ENCODE measurements at regions not wholly inside any gene's neighbourhood (a gene's known extent, or its start where the extent isn't known, plus 50 kb on each side); places are given as distances from the start of the nearest gene placed in this dataset.
A peak's percentile ranks its signal among the peaks of the same experiment; 100 is the strongest.

DNA sequence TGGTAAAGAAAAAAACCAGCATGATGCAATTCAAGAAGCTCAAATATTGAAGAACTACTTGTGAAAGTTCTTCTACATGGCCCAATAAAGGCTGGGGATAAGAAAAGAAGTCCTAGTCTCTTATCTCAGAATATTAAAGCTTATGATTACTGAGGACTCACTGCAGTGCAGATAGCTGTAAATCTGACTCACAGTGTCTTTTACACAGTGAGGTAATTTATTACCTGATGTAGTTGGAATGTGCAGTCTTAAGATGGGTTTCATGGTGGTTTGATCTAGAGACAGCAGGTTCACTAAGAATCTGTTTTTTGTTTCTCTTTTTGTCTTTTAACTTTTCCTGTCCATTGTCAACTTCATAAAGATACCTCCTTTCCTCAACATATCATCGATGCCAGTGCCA is 484.0 kb upstream of the MAP2 start:
- H3K9me3 ChIP-seq (replicated peaks) = no peaks in the 10 kb centered on the region
- no peak for DNase-seq
- H3K27ac ChIP-seq = peak overlapping the region; percentile 22; the same call in 1 of the 2 replicates
- H3K4me1 ChIP-seq = peaks cover 11% of the 10 kb centered on the region
- no peaks in the 10 kb centered on the region for H3K36me3 ChIP-seq
- H3K4me3 ChIP-seq = no peak overlapping the region
- no peaks in the 10 kb centered on the region for H3K27me3 ChIP-seq

DNA sequence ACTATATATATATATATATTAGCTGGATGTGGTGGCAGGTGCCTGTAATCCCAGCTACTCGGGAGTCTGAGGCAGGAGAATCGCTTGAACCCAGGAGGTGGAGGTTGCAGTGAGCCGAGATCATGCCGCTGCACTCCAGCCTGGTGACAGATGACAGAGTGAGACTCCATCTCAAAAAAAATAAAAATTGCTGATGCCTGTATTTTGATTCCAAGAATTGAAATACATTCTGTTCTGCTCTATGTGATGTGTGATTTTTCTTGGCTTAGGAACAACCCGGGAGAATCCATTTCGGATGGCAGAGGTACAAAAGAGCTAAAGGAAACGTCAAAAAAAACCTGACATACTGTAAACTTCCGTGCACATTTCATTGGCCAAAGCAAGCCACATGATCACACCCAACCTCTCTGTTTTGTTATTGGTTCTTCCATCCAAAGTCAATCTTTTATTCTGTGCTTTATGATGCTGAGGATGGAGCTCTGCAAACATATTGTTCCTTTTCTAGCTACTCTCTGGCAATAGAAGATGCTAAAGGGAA is 478.1 kb upstream of the MAP2 start:
- H3K36me3 ChIP-seq = no peaks in the 10 kb centered on the region
- no peak overlapping the region for H3K27ac ChIP-seq
- DNase-seq = no peak
- H3K9me3 ChIP-seq (replicated peaks) = no peaks in the 10 kb centered on the region
- no peaks in the 10 kb centered on the region for H3K27me3 ChIP-seq
- H3K4me1 ChIP-seq = no peaks in the 10 kb centered on the region
- no peak overlapping the region for H3K4me3 ChIP-seq

- Histone ChIP-seq H3K27ac (no peak overlapping the region), H3K27me3 (no peaks in the 10 kb centered on the region), H3K4me3 (no peak overlapping the region), H3K4me1 (no peaks in the 10 kb centered on the region), H3K9me3 (replicated peaks) (no peaks in the 10 kb centered on the region), H3K36me3 (no peaks in the 10 kb centered on the region)
- DNase-seq = no peak
Measured at GRCh38 chr2:208948073-208948472, 475.8 kb upstream of the MAP2 start.

- H3K9me3 ChIP-seq (replicated peaks) = 0 out of 2 replicates have a peak, but pooled peaks cover 3% of the 10 kb centered on the region
- H3K27me3 ChIP-seq = no peaks in the 10 kb centered on the region
- no peaks in the 10 kb centered on the region for H3K36me3 ChIP-seq
- no peak overlapping the region for H3K4me3 ChIP-seq
- no peaks in the 10 kb centered on the region for H3K4me1 ChIP-seq
- no peak for DNase-seq
- no peak overlapping the region for H3K27ac ChIP-seq
Measured at GRCh38 chr2:208970070-208970469, 453.8 kb upstream of the MAP2 start.

GRCh38 chr2:208977582-208977981 is 446.3 kb upstream of the MAP2 start:
- peaks cover 2% of the 10 kb centered on the region; the same call in 1 of the 2 replicates for H3K4me1 ChIP-seq
- H3K36me3 ChIP-seq = no peaks in the 10 kb centered on the region
- H3K27ac ChIP-seq = no peak overlapping the region
- no peaks in the 10 kb centered on the region for H3K9me3 ChIP-seq (replicated peaks)
- H3K4me3 ChIP-seq = no peak overlapping the region
- DNase-seq = no peak
- H3K27me3 ChIP-seq = no peaks in the 10 kb centered on the region

GRCh38 chr2:208978946-208979345 is 444.9 kb upstream of the MAP2 start:
- no peak for DNase-seq
- Histone ChIP-seq H3K36me3 (no peaks in the 10 kb centered on the region), H3K9me3 (replicated peaks) (no peaks in the 10 kb centered on the region), H3K4me3 (no peak overlapping the region), H3K27ac (no peak overlapping the region), H3K27me3 (no peaks in the 10 kb centered on the region), H3K4me1 (peaks cover 14% of the 10 kb centered on the region)

GRCh38 chr2:208980321-208980720 is 443.5 kb upstream of the MAP2 start:
- DNase-seq = no peak
- no peak overlapping the region for H3K27ac ChIP-seq

DNA sequence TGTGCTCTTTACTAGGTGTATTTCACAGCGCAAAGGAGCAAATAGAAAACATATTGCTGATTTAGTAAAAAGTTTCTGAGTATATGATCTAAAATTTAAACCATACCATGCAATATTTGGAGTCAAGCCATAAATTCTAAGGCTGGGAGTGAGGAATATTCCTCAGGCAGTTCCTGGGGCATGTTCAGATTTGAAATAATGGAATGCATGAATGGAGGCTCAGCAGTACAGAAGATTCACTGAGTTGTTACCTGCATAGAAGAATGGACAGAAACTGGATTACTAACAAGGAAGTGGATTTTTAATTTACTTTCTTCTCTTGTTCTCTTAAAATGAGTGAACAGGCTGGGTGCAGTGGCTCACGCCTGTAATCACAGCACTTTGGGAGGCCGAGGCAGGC is 441.0 kb upstream of the MAP2 start:
- Histone ChIP-seq H3K9me3 (replicated peaks) (no peaks in the 10 kb centered on the region), H3K27me3 (no peaks in the 10 kb centered on the region), H3K36me3 (no peaks in the 10 kb centered on the region), H3K27ac (peak overlapping the region; percentile 29; the same call in 1 of the 2 replicates), H3K4me1 (peaks cover 20% of the 10 kb centered on the region), H3K4me3 (no peak overlapping the region)
- no peak for DNase-seq

More at GRCh38 chr2:208980321-208980720, 443.5 kb upstream of the MAP2 start:
- Histone ChIP-seq H3K4me1 (peaks cover 20% of the 10 kb centered on the region), H3K36me3 (no peaks in the 10 kb centered on the region), H3K27me3 (no peaks in the 10 kb centered on the region), H3K4me3 (no peak overlapping the region), H3K9me3 (replicated peaks) (no peaks in the 10 kb centered on the region)

GRCh38 chr2:208983486-208983885 is 440.4 kb upstream of the MAP2 start:
- no peak overlapping the region for H3K4me3 ChIP-seq
- peaks cover 20% of the 10 kb centered on the region for H3K4me1 ChIP-seq
- H3K27me3 ChIP-seq = no peaks in the 10 kb centered on the region
- H3K27ac ChIP-seq = peak overlapping the region; percentile 29; the same call in 1 of the 2 replicates
- no peaks in the 10 kb centered on the region for H3K36me3 ChIP-seq
- no peaks in the 10 kb centered on the region for H3K9me3 ChIP-seq (replicated peaks)
- DNase-seq = peak; percentile 49 to 64

DNA sequence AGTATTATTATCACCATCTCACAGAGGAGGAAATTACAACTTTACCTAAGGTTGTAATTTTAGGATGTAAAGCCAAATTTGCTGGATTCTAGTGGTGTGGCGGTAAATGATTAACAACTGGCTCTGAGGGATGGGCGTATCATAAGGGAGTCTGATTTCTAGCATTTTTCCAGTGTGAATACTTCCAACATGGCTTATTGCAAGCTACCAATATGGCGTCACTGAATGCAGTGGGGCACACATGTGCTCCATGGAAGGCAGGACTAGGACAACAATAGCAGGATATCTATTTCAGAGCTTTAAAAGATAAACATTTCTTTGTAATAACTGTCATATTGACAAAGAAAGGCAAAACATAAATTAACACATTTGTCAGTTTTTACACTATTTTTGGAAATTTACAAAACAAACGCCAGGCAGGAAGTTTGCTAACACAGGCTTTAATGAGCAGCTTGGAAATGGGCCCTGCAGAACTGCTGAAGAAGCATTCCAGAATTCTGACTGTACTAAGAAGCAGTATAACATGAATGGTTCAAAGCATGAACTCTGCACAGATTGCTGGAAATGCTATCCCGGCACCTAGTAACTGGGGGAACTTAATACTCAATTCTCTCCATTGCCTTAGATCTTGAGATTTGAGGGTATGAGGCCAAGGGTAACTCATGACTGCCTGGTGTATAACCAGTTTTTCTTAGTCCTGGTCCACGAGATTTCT is 439.3 kb upstream of the MAP2 start:
- DNase-seq = peak in 1 of 2 experiments; percentile 2

DNA sequence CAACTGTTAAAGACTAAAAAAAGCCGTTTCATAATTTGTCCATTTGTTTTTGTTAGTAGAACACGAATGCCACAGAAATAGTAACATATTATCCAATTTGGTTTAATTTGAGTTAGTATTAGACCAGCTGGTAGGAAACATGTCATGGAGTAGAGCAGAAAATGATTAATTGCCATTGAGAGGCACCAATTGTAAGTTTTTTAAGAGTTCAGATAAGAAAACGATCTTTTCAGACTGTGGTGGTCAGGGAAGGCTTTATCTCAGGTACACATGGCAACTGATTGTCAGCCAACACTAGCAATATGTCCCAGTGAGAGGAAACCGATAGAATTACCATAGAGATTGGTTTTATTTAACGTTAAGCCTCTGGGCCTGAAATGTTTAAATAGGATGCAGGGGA is 438.2 kb upstream of the MAP2 start:
- Histone ChIP-seq H3K27ac (no peak overlapping the region), H3K4me3 (no peak overlapping the region), H3K27me3 (no peaks in the 10 kb centered on the region), H3K36me3 (no peaks in the 10 kb centered on the region), H3K4me1 (peaks cover 22% of the 10 kb centered on the region), H3K9me3 (replicated peaks) (no peaks in the 10 kb centered on the region)
- no peak for DNase-seq

More for the DNA sequence above, 439.3 kb upstream of the MAP2 start:
- Histone ChIP-seq H3K4me3 (no peak overlapping the region), H3K9me3 (replicated peaks) (no peaks in the 10 kb centered on the region), H3K27me3 (no peaks in the 10 kb centered on the region), H3K36me3 (no peaks in the 10 kb centered on the region), H3K4me1 (peaks cover 20% of the 10 kb centered on the region), H3K27ac (0 out of 2 replicates have a peak overlapping the region, but pooled peaks have one; percentile 29)

DNA sequence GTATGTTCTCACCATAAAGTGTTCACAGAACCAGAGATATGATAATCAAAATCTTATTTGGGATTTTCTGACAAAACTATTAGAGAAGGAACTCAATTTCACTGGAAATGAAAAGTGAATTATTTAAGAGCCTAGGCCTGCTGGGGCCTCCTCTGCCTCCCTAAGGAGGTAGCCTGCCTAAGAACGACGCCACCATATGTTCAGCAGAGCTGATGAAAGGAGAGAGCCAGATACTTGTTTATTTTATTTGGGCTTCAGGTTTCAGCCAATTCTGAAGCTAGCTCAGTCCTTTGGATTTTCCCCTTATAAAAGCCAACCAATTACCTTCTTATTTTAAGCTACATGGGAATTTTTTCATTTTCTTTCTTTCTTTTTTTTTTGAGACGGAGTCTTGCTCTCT is 433.1 kb upstream of the MAP2 start:
- H3K36me3 ChIP-seq = no peaks in the 10 kb centered on the region
- peak; percentile 34 to 54 for DNase-seq
- H3K4me1 ChIP-seq = peaks cover 3% of the 10 kb centered on the region; the same call in 1 of the 2 replicates
- no peaks in the 10 kb centered on the region for H3K27me3 ChIP-seq
- H3K4me3 ChIP-seq = no peak overlapping the region
- H3K27ac ChIP-seq = no peak overlapping the region
- peaks cover 9% of the 10 kb centered on the region for H3K9me3 ChIP-seq (replicated peaks)

DNA sequence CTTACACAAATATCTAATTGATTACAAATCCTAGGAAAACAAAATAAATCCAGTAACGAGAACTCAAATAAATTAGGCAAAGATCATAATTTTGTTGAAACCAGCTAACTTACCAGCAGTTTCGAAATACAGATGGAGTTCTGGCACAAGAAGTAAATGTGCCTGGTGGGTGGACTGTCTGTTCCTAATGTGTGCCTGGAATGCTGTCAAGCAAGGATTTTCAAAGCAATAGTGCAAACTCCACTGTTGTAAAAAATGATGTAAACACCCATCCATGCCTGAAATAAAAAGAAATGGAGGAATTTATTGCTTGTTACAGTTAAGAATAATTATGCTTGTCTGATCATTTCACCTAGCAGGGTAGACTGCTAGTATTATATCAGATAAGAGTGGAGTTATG is 423.9 kb upstream of the MAP2 start:
- Histone ChIP-seq H3K4me1 (peaks cover 6% of the 10 kb centered on the region; the same call in 1 of the 2 replicates), H3K27me3 (no peaks in the 10 kb centered on the region), H3K36me3 (no peaks in the 10 kb centered on the region), H3K27ac (no peak overlapping the region), H3K4me3 (no peak overlapping the region), H3K9me3 (replicated peaks) (peaks cover 8% of the 10 kb centered on the region)
- DNase-seq = no peak

GRCh38 chr2:209002054-209002453 is 421.8 kb upstream of the MAP2 start:
- H3K27me3 ChIP-seq = no peaks in the 10 kb centered on the region
- H3K4me1 ChIP-seq = no peaks in the 10 kb centered on the region; the same call in 1 of the 2 replicates
- no peak overlapping the region for H3K4me3 ChIP-seq
- H3K9me3 ChIP-seq (replicated peaks) = no peaks in the 10 kb centered on the region
- no peak overlapping the region for H3K27ac ChIP-seq
- DNase-seq = no peak
- H3K36me3 ChIP-seq = no peaks in the 10 kb centered on the region

DNA sequence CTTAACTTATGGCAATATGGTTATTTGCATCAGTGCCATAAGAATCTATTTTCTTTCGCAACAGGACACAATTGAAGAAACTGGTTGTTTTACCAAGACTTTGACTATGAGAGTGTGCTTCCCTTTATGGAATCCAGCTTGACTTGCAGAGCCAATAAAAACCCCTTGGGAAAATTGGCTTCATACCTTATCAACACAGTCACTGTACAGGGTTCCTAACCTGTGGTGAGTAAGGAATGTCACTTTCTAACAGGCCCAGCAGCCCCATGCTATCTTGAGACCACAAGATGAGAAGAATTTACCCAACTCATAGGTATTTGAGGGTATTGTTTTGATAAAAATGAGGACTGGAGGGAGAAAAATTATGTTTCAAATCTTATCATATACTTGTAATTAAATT is 418.5 kb upstream of the MAP2 start:
- Histone ChIP-seq H3K4me1 (no peaks in the 10 kb centered on the region), H3K27ac (no peak overlapping the region), H3K9me3 (replicated peaks) (no peaks in the 10 kb centered on the region), H3K4me3 (no peak overlapping the region), H3K36me3 (no peaks in the 10 kb centered on the region), H3K27me3 (no peaks in the 10 kb centered on the region)
- no peak for DNase-seq
